H1 (cell line): ENCODE measurements at regions not wholly inside any gene's neighbourhood (a gene's known extent, or its start where the extent isn't known, plus 50 kb on each side); places are given as distances from the start of the nearest gene placed in this dataset.

Experiments used
- CTCF ChIA-PET: fragments of 300-600 bp; sonication (Branson Sonifier 250); formaldehyde crosslinking; loops from one replicate; lab custom pipeline; 2021; ENCODE audit not compliant: partially characterized antibody; lab: Charles Lee
- POLR2A ChIA-PET: fragments of 300-600 bp; sonication (Branson Sonifier 250); formaldehyde crosslinking; loops from one replicate; lab custom pipeline; 2021; ENCODE audit warnings: inconsistent platforms; ENCODE audit not compliant: partially characterized antibody; lab: Charles Lee
- DNase-seq, 2 experiments: peaks; one replicate each; pipeline versions ENCODE4 v3.0.0 to v3.0.0-alpha.2; 2010 to 2022; ENCODE audit warnings: low spot score in 2 of 2, low read depth in 1 of 2, mixed read lengths in 1 of 2
- FAIRE-seq: peaks from 2 replicates; lab custom pipeline; 2011; peaks lifted over from hg19 to GRCh38; lab: Jason Lieb, UNC
- H2AFZ ChIP-seq: 2 replicates; pipeline ENCODE4 v1.8.1; 2012; ENCODE audit warnings: low read length, inconsistent platforms
- H2AK5ac ChIP-seq: 2 replicates; pipeline ENCODE4 v1.6.1; 2013; ENCODE audit warnings: low read depth, low read length
- H2BK120ac ChIP-seq: replicated peaks from 2 replicates; pipeline ENCODE3; 2013; ENCODE audit warnings: low read depth, low read length, inconsistent platforms
- H2BK12ac ChIP-seq: 2 replicates; pipeline ENCODE4 v1.6.1; 2013; ENCODE audit warnings: low read depth, low read length
- H2BK15ac ChIP-seq: 2 replicates; pipeline ENCODE4 v1.6.1; 2013; ENCODE audit warnings: low read length
- H2BK20ac ChIP-seq: 2 replicates; pipeline ENCODE4 v1.6.1; 2013; ENCODE audit warnings: low read length
- H2BK5ac ChIP-seq: 2 replicates; pipeline ENCODE4 v1.6.1; 2013; ENCODE audit warnings: low read depth, low read length
- H3K14ac ChIP-seq: 2 replicates; pipeline ENCODE4 v1.6.1; 2013; ENCODE audit warnings: inconsistent platforms; ENCODE audit not compliant: insufficient read length
- H3K18ac ChIP-seq: 2 replicates; pipeline ENCODE4 v1.6.1; 2013; ENCODE audit warnings: low read length; ENCODE audit errors: extremely low read depth
- H3K23ac ChIP-seq: 2 replicates; pipeline ENCODE4 v1.6.1; 2013; ENCODE audit warnings: inconsistent platforms; ENCODE audit not compliant: insufficient read length
- H3K23me2 ChIP-seq: 2 replicates; pipeline ENCODE4 v1.6.1; 2013; ENCODE audit warnings: low read depth, low read length
- H3K27ac ChIP-seq: 2 replicates; pipeline ENCODE4 v1.6.1; 2011; ENCODE audit warnings: low read depth, low read length, inconsistent platforms
- H3K27me3 ChIP-seq, 4 experiments: replicated peaks in 1 of 4; 1 replicate in 1 of 4; 2 replicates in 3 of 4; pipeline versions ENCODE4 v1.6.1 to v1.8.1; 2011 to 2013; ENCODE audit warnings: low read length in 3 of 4, mild to moderate bottlenecking in 3 of 4, inconsistent platforms in 2 of 4, mixed read lengths in 2 of 4, moderate library complexity in 1 of 4; ENCODE audit not compliant: control insufficient read depth in 3 of 4, insufficient read depth in 3 of 4; ENCODE audit errors: extremely low read depth in 1 of 4
- H3K36me3 ChIP-seq, 4 experiments: 2 replicates each; pipeline versions ENCODE4 v1.6.1 to v1.8.1; 2011 to 2013; ENCODE audit warnings: mild to moderate bottlenecking in 4 of 4, low read length in 3 of 4, moderate library complexity in 2 of 4, control low read depth in 1 of 4, inconsistent platforms in 1 of 4; ENCODE audit not compliant: insufficient read depth in 4 of 4, control insufficient read depth in 2 of 4
- H3K4ac ChIP-seq: replicated peaks from 2 replicates; pipeline ENCODE3; 2013; ENCODE audit warnings: low read length, low read depth, mixed read lengths, inconsistent platforms; ENCODE audit not compliant: insufficient read length
- H3K4me1 ChIP-seq, 4 experiments: replicated peaks in 1 of 4; 1 replicate in 1 of 4; 2 replicates in 3 of 4; pipeline versions ENCODE4 v1.6.1 to v1.8.1; 2011 to 2013; ENCODE audit warnings: low read length in 3 of 4, inconsistent platforms in 2 of 4, mixed read lengths in 1 of 4; ENCODE audit not compliant: insufficient read depth in 4 of 4, control insufficient read depth in 3 of 4
- H3K4me2 ChIP-seq, 2 experiments: 2 replicates each; pipeline versions ENCODE4 v1.6.1 to v1.8.1; 2011 to 2013; ENCODE audit warnings: low read depth in 2 of 2, low read length in 2 of 2, control low read depth in 1 of 2, inconsistent platforms in 1 of 2, mild to moderate bottlenecking in 1 of 2; ENCODE audit not compliant: insufficient read depth in 1 of 2
- H3K4me3 ChIP-seq, 4 experiments: fragments of 200-600, 300-600 bp in 1 of 4; sonication (generic), shearing (Covaris generic), sonication (Bioruptor Twin) in 1 of 4; 2 replicates each; pipeline versions ENCODE4 v1.5.1 to v1.8.1; 2011 to 2016; ENCODE audit warnings: low read length in 4 of 4, low read depth in 3 of 4, control low read depth in 2 of 4, inconsistent platforms in 2 of 4, mild to moderate bottlenecking in 2 of 4, mixed read lengths in 1 of 4, moderate library complexity in 1 of 4; ENCODE audit not compliant: insufficient read depth in 2 of 4; ENCODE audit errors: extremely low read depth in 1 of 4
- H3K56ac ChIP-seq: replicated peaks from 2 replicates; pipeline ENCODE3; 2013; ENCODE audit warnings: low read depth, mild to moderate bottlenecking, mixed read lengths, low read length, inconsistent platforms; ENCODE audit not compliant: insufficient read length
- H3K79me1 ChIP-seq: 2 replicates; pipeline ENCODE4 v1.6.1; 2013; ENCODE audit warnings: low read depth, low read length, control low read depth
- H3K79me2 ChIP-seq, 2 experiments: 2 replicates each; pipeline versions ENCODE4 v1.6.1 to v1.8.1; 2012 to 2013; ENCODE audit warnings: low read length in 2 of 2, mild to moderate bottlenecking in 2 of 2, inconsistent platforms in 1 of 2; ENCODE audit not compliant: insufficient read depth in 2 of 2, control insufficient read depth in 1 of 2
- H3K9ac ChIP-seq, 4 experiments: replicated peaks in 1 of 4; 1 replicate in 1 of 4; 2 replicates in 3 of 4; pipeline versions ENCODE4 v1.6.1 to v1.8.1; 2011 to 2013; ENCODE audit warnings: low read depth in 3 of 4, low read length in 3 of 4, control low read depth in 2 of 4, mild to moderate bottlenecking in 2 of 4, moderate library complexity in 2 of 4, inconsistent platforms in 1 of 4; ENCODE audit errors: extremely low read depth in 1 of 4
- H3K9me3 ChIP-seq, 2 experiments: 2 replicates each; pipeline versions ENCODE4 v1.6.1 to v1.8.1; 2012 to 2013; ENCODE audit warnings: mild to moderate bottlenecking in 2 of 2, moderate library complexity in 2 of 2, control low read depth in 1 of 2, inconsistent platforms in 1 of 2, low read depth in 1 of 2, low read length in 1 of 2, mixed read lengths in 1 of 2; ENCODE audit not compliant: insufficient read depth in 2 of 2
- H4K20me1 ChIP-seq, 2 experiments: replicated peaks in 1 of 2; 2 replicates each; pipeline versions ENCODE3 to v1.8.1; 2011 to 2013; ENCODE audit warnings: inconsistent platforms in 2 of 2, low read length in 2 of 2, mild to moderate bottlenecking in 1 of 2; ENCODE audit not compliant: insufficient read depth in 2 of 2, control insufficient read depth in 1 of 2
- H4K5ac ChIP-seq: 2 replicates; pipeline ENCODE4 v1.6.1; 2013; ENCODE audit warnings: low read length, low read depth, mixed read lengths, inconsistent platforms; ENCODE audit not compliant: insufficient read length
- H4K8ac ChIP-seq: 2 replicates; pipeline ENCODE4 v1.8.0; 2013; ENCODE audit warnings: mild to moderate bottlenecking, moderate library complexity, low read length, inconsistent platforms; ENCODE audit not compliant: insufficient read depth; ENCODE audit errors: extremely low read depth
- H4K91ac ChIP-seq: replicated peaks from 2 replicates; pipeline ENCODE3; 2013; ENCODE audit warnings: low read length, mixed read lengths, inconsistent platforms; ENCODE audit not compliant: insufficient read length
- CEBPB ChIP-seq: IDR thresholded peaks from 2 replicates; pipeline ENCODE4 v1.6.1; 2012; ENCODE audit warnings: low read depth, low read length
- CHD1 ChIP-seq: IDR thresholded peaks from 2 replicates; pipeline ENCODE4 v1.6.1; 2012; ENCODE audit warnings: low read depth, low read length, improper control_type of control experiment
- JUND ChIP-seq: IDR thresholded peaks from 2 replicates; pipeline ENCODE4 v1.6.1; 2011; ENCODE audit warnings: mild to moderate bottlenecking, improper control_type of control experiment, low read length
- RNF2 ChIP-seq: fragments of 200-900, 300-1000 bp; sonication (generic); IDR thresholded peaks from 2 replicates; pipeline ENCODE4 v1.7.1; 2016; ENCODE audit warnings: borderline replicate concordance, low read depth, mild to moderate bottlenecking, antibody characterized with exemption, low read length; ENCODE audit not compliant: poor library complexity, severe bottlenecking; ENCODE audit errors: missing control alignments
- SIN3A ChIP-seq, 2 experiments: IDR thresholded peaks in 1 of 2; conservative IDR thresholded peaks in 1 of 2; 2 replicates each; pipeline ENCODE4 v1.6.1; 2011 to 2012; ENCODE audit warnings: low read length in 2 of 2, improper control_type of control experiment in 1 of 2, low read depth in 1 of 2, mild to moderate bottlenecking in 1 of 2
- TEAD4 ChIP-seq: IDR thresholded peaks from 2 replicates; pipeline ENCODE4 v1.6.1; 2012; ENCODE audit warnings: low read depth, low read length, inconsistent platforms, mixed read lengths
- WGBS, 2 experiments: shearing (Covaris generic) in 1 of 2; methylation state at CpG; one replicate each; pipeline versions ENCODE4 v1.1.6 to v1.1.7; 2013 to 2015; ENCODE audit warnings: low lambda C conversion rate in 2 of 2, mixed read lengths in 2 of 2, inconsistent platforms in 1 of 2, low coverage in 1 of 2, missing lambda C conversion rate in 1 of 2; ENCODE audit not compliant: insufficient replicate concordance in 2 of 2, insufficient coverage in 1 of 2, insufficient read length in 1 of 2; ENCODE audit errors: extremely low coverage in 1 of 2, missing lambda C conversion rate in 1 of 2; 5-methylcytosine and 5-hydroxymethylcytosine counted together

GRCh38 chr1:57594002-57594401 lies 170.1 kb upstream of the DAB1 start:
- FAIRE-seq (no peak), DNase-seq (no peak)
- Histone ChIP-seq H4K91ac (no peak overlapping the region), H4K8ac (no peak overlapping the region), H4K20me1 (no peaks in the 10 kb centered on the region), H3K4me2 (no peak overlapping the region), H2AK5ac (no peak overlapping the region), H3K56ac (no peak overlapping the region), H3K14ac (no peak overlapping the region), H2BK20ac (no peak overlapping the region), H3K4me1 (peaks cover 11 to 15% (median 14%) of the 10 kb centered on the region in 4 experiments; a peak in 6 of 7 replicates), H3K4me3 (no peak overlapping the region), H3K79me1 (no peaks in the 10 kb centered on the region), H3K36me3 (no peaks in the 10 kb centered on the region), H3K4ac (no peak overlapping the region), H2AFZ (no peak overlapping the region), H3K23ac (no peak overlapping the region), H2BK5ac (no peak overlapping the region), H3K9me3 (no peaks in the 10 kb centered on the region), H3K18ac (no peak overlapping the region; the same call in 1 of the 2 replicates), H4K5ac (no peak overlapping the region), H2BK120ac (no peak overlapping the region), H2BK12ac (no peak overlapping the region), H3K9ac (no peak overlapping the region), H3K79me2 (no peaks in the 10 kb centered on the region), H2BK15ac (no peak overlapping the region), H3K27ac (no peak overlapping the region), H3K23me2 (no peaks in the 10 kb centered on the region; the same call in 1 of the 2 replicates), H3K27me3 (no peaks in the 10 kb centered on the region)
- 79% methylated on average over 4 of the region's 4 CpGs; no CpG with 5 or more reads in 1 of the 2 experiments for WGBS, 2 experiments
- CTCF ChIA-PET = no interaction called here
- POLR2A ChIA-PET = no interaction called here
- TF ChIP-seq JUND (no peak), TEAD4 (no peak), RNF2 (no peak), CEBPB (no peak), CHD1 (no peak), SIN3A (conservative IDR thresholded peaks at IDR 0.05 in 1 of 2, IDR thresholded peaks at IDR 0.05 in 1 of 2; ENCODE audit: low read depth in 1 of 2, low read length in 2 of 2) (no peak)
